Karpas-422 (cell line): ENCODE measurements at regions not wholly inside any gene's neighbourhood (a gene's known extent, or its start where the extent isn't known, plus 50 kb on each side); places are given as distances from the start of the nearest gene placed in this dataset.

ENCODE experiments used
- DNase-seq: peaks from one replicate; pipeline ENCODE4 v3.0.0-alpha.2; 2015
- H2AFZ ChIP-seq: fragments of 200-600 bp; sonication (generic); 2 replicates; pipeline ENCODE4 v1.6.1; 2014; ENCODE audit warnings: antibody characterized with exemption, low read length, mixed read lengths
- H3K27ac ChIP-seq: fragments of 200-600 bp; sonication (generic); 2 replicates; pipeline ENCODE4 v1.5.1; 2014; ENCODE audit warnings: mild to moderate bottlenecking, low read length, moderate library complexity
- H3K27me3 ChIP-seq: fragments of 200-600 bp; sonication (generic); 2 replicates; pipeline ENCODE4 v1.6.1; 2014; ENCODE audit warnings: low read length, mixed read lengths
- H3K36me3 ChIP-seq: fragments of 200-600 bp; sonication (generic); 2 replicates; pipeline ENCODE4 v1.6.1; 2014; ENCODE audit warnings: low read length, mixed read lengths; ENCODE audit not compliant: insufficient read depth
- H3K4me1 ChIP-seq: fragments of 200-600 bp; sonication (generic); 2 replicates; pipeline ENCODE4 v1.6.1; 2014; ENCODE audit warnings: mild to moderate bottlenecking, low read length, mixed read lengths
- H3K4me2 ChIP-seq: fragments of 200-600 bp; sonication (generic); 2 replicates; pipeline ENCODE4 v1.6.1; 2014; ENCODE audit warnings: low read length, low read depth, mild to moderate bottlenecking; ENCODE audit not compliant: poor library complexity, severe bottlenecking
- H3K4me3 ChIP-seq: fragments of 200-600 bp; sonication (generic); 2 replicates; pipeline ENCODE4 v1.5.1; 2014; ENCODE audit warnings: mild to moderate bottlenecking, antibody characterized with exemption, low read length, mixed read lengths
- H3K79me2 ChIP-seq: fragments of 200-600 bp; sonication (generic); 2 replicates; pipeline ENCODE4 v1.6.1; 2014; ENCODE audit warnings: mild to moderate bottlenecking, low read length, mixed read lengths
- H3K9ac ChIP-seq: fragments of 200-600 bp; sonication (generic); 2 replicates; pipeline ENCODE4 v1.6.0; 2014; ENCODE audit warnings: low read length
- H3K9me2 ChIP-seq: fragments of 200-600 bp; sonication (generic), shearing (Covaris generic); replicated peaks from 2 replicates; pipeline ENCODE4 v1.6.0; 2014; ENCODE audit warnings: mild to moderate bottlenecking, low read length, moderate library complexity; ENCODE audit not compliant: insufficient read depth
- H3K9me3 ChIP-seq: fragments of 300-700, 200-600 bp; sonication (generic); 2 replicates; pipeline ENCODE4 v1.6.1; 2014; ENCODE audit warnings: low read length, mixed read lengths
- H4K20me1 ChIP-seq: fragments of 200-600 bp; sonication (generic); 2 replicates; pipeline ENCODE4 v1.6.1; 2014; ENCODE audit warnings: mild to moderate bottlenecking, antibody characterized with exemption, low read length, low read depth; ENCODE audit not compliant: insufficient read depth

GRCh38 chr3:187830181-187830580 lies 84.9 kb upstream of the BCL6 start:
- Histone ChIP-seq H3K27me3 (no peaks in the 10 kb centered on the region), H3K4me2 (peak overlapping the region; percentile 0), H3K4me1 (peaks cover 23% of the 10 kb centered on the region), H3K9ac (no peak overlapping the region), H2AFZ (no peak overlapping the region), H3K9me3 (no peaks in the 10 kb centered on the region), H3K27ac (no peak overlapping the region), H4K20me1 (no peaks in the 10 kb centered on the region), H3K4me3 (no peak overlapping the region), H3K9me2 (no peaks in the 10 kb centered on the region), H3K36me3 (no peaks in the 10 kb centered on the region), H3K79me2 (no peaks in the 10 kb centered on the region)
- no peak for DNase-seq

DNA sequence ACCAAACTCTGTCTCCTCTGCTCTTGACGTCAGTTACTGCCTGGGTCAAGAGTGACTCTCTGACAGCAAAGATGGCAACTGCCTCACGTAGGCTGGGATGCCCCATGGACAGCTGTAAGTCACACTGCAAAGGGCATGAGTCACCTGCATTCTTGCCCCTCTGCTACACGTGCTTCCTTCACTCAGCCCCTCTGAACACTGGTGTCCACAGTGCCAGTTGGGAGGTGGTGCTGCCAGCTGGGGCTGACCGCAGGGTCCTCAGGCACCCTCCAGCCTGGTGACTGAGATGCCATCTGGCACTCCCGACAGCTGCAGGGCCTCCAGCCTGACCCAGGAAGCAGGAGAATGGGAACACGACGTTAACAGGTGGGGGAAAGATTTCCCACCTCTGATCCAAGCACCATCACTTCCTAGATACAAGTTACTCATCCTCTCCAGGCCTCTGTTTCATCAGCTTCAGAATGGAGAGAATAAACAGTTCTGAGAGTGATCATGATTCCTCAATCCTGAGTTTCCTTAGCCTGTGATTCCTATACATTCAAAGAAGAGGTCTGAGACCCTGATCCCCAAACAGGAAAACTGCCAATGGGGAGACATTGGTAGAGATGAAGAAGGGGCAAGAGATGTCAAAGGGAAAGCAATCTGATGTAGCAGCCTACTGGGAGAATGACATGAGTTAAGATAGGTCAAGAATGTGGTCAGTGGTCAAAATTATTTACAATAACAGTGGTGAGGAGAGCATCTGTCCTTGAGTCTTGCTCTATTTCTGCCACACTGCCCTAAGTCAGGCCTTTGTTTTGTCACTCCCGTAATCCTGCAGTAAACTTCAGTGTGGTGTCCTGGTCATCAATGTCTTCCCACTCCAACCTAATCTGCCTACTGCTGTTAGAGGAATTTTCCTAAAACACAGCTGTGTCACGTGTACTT lies 86.1 kb upstream of the BCL6 start:
- Histone ChIP-seq H3K4me2 (no peak overlapping the region), H4K20me1 (no peaks in the 10 kb centered on the region)

GRCh38 chr3:187832202-187832601 lies 86.9 kb upstream of the BCL6 start:
- no peak overlapping the region for H3K4me3 ChIP-seq

More for the DNA sequence above, 86.1 kb upstream of the BCL6 start:
- Histone ChIP-seq H2AFZ (no peak overlapping the region), H3K4me1 (peaks cover 23% of the 10 kb centered on the region), H3K79me2 (no peaks in the 10 kb centered on the region), H3K36me3 (no peaks in the 10 kb centered on the region), H3K9me3 (no peaks in the 10 kb centered on the region), H3K4me3 (no peak overlapping the region), H3K9ac (no peak overlapping the region), H3K27ac (no peak overlapping the region), H3K9me2 (no peaks in the 10 kb centered on the region), H3K27me3 (no peaks in the 10 kb centered on the region)
- DNase-seq: no peak

DNA sequence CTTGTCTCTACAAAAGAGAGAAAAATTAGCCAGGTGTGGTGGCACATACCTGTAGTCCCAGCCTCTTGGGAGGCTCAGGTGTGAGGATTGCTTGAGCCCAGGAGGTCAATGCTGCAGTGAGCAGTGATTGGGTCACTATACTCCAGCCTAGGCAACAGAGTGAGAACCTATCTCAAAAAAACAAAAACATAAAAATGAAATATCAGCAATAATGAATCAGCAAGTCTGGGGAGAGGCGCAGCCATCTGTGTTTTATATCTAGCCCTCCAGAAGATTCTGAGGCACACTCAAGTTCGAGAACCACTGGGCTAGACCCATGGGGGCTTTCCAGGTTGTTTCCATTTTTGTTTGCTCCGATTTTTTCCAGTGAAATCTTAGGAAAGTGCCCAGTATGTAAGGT lies 88.1 kb upstream of the BCL6 start:
- Histone ChIP-seq H3K9me2 (no peaks in the 10 kb centered on the region), H3K36me3 (no peaks in the 10 kb centered on the region), H3K79me2 (no peaks in the 10 kb centered on the region)

More at GRCh38 chr3:187832202-187832601, 86.9 kb upstream of the BCL6 start:
- Histone ChIP-seq H3K9ac (no peak overlapping the region), H3K4me1 (peaks cover 23% of the 10 kb centered on the region), H3K36me3 (no peaks in the 10 kb centered on the region), H3K4me2 (no peak overlapping the region), H3K79me2 (no peaks in the 10 kb centered on the region), H3K9me2 (no peaks in the 10 kb centered on the region), H3K27ac (no peak overlapping the region), H3K27me3 (no peaks in the 10 kb centered on the region), H3K9me3 (no peaks in the 10 kb centered on the region), H4K20me1 (no peaks in the 10 kb centered on the region), H2AFZ (no peak overlapping the region)
- peak; percentile 57 for DNase-seq

GRCh38 chr3:187833799-187834578 lies 88.7 kb upstream of the BCL6 start:
- no peak overlapping the region for H3K4me2 ChIP-seq
- H3K27me3 ChIP-seq: no peaks in the 10 kb centered on the region
- peaks cover 14% of the 10 kb centered on the region for H3K4me1 ChIP-seq
- H3K79me2 ChIP-seq: no peaks in the 10 kb centered on the region
- H3K4me3 ChIP-seq: no peak overlapping the region
- H3K9ac ChIP-seq: no peak overlapping the region
- no peak overlapping the region for H2AFZ ChIP-seq
- no peaks in the 10 kb centered on the region for H3K9me2 ChIP-seq
- no peaks in the 10 kb centered on the region for H3K36me3 ChIP-seq
- no peak overlapping the region for H3K27ac ChIP-seq
- H4K20me1 ChIP-seq: no peaks in the 10 kb centered on the region
- no peaks in the 10 kb centered on the region for H3K9me3 ChIP-seq
- DNase-seq: no peak

More for the DNA sequence above, 88.1 kb upstream of the BCL6 start:
- H3K9me3 ChIP-seq: no peaks in the 10 kb centered on the region
- no peaks in the 10 kb centered on the region for H4K20me1 ChIP-seq
- H3K9ac ChIP-seq: no peak overlapping the region
- DNase-seq: no peak
- no peak overlapping the region for H3K4me3 ChIP-seq
- H3K27me3 ChIP-seq: no peaks in the 10 kb centered on the region
- H3K27ac ChIP-seq: no peak overlapping the region
- H2AFZ ChIP-seq: no peak overlapping the region
- peaks cover 21% of the 10 kb centered on the region for H3K4me1 ChIP-seq
- H3K4me2 ChIP-seq: no peak overlapping the region

DNA sequence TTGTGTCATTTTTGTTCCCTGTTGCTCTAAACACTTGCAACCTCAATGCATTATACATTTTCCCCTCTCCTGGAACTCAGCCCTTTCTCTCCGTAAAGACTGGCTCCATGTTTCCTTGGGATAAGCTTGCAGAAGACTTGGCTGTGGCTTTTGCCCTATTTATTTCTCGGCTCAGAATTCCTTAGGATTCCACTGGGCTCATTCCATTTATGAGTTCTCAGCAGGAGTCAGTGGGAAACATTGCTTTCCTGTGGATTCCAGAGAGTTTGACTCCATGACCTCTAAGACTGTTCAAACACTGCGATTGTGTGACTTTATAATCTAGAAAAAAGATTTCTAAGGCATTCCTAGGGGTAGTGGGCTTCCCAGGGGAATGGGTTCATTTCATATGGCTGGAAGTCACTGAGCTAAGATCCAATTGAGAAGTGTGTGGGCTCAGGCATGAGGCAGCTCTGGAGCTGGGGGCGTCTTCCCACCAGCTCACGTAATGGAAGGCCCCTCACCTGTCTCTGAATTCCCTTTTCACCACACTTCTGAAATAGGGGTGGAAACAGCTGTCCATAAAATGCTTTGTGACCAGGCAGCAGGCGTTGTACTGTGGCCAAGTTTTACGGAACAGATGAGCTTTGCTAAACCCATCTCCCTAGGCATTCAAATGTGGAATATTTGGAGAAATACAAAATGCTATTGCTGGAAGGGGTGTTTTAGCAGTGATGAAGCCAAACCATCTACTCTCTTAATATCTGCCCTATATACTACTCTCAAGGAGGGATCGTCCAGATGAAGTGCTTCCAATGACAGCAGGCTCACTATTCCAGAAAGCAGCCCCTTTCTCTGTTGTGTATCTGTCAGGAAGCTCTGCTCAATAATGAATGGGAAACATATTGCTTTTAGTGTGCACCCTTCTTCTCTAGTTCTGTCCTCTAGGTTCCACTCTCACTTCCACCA lies 91.8 kb upstream of the BCL6 start:
- no peaks in the 10 kb centered on the region for H3K9me2 ChIP-seq
- no peaks in the 10 kb centered on the region for H3K4me1 ChIP-seq
- no peak for DNase-seq
- H3K9me3 ChIP-seq: no peaks in the 10 kb centered on the region
- H3K4me2 ChIP-seq: no peak overlapping the region
- no peaks in the 10 kb centered on the region for H3K79me2 ChIP-seq
- no peak overlapping the region for H3K9ac ChIP-seq
- no peaks in the 10 kb centered on the region for H3K36me3 ChIP-seq
- no peaks in the 10 kb centered on the region for H4K20me1 ChIP-seq
- no peak overlapping the region for H3K27ac ChIP-seq
- H2AFZ ChIP-seq: no peak overlapping the region
- H3K27me3 ChIP-seq: no peaks in the 10 kb centered on the region
- H3K4me3 ChIP-seq: no peak overlapping the region

DNA sequence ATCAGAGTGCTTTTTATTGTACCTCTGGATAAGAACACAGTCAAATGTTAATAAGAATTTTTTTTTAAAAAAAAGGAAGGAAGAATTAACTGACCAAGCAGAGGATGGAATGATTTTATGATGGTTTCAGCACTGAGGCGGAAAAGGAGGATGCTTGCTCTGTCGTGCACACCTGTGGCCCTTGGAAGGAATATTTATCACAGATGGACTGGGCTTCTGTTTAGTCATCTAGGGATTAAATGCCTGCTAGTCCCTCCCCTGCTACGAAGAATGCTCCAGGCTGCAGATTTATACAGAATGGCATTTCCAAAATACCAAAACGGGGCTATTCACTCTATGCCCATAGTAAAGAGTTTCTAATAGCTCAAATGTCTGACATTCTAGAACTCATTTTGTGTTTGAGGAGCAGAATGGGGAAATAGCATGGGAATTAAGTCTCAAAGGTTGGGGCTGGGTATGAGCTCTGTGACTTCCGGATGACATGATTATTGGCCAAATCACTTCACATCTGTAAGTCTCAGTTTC lies 92.8 kb upstream of the BCL6 start:
- H3K4me2 ChIP-seq: no peak overlapping the region
- no peak overlapping the region for H3K4me3 ChIP-seq
- H3K4me1 ChIP-seq: no peaks in the 10 kb centered on the region
- H4K20me1 ChIP-seq: no peaks in the 10 kb centered on the region
- no peaks in the 10 kb centered on the region for H3K9me3 ChIP-seq
- H3K79me2 ChIP-seq: no peaks in the 10 kb centered on the region
- no peak for DNase-seq
- no peak overlapping the region for H2AFZ ChIP-seq
- no peak overlapping the region for H3K27ac ChIP-seq
- H3K9ac ChIP-seq: no peak overlapping the region
- H3K27me3 ChIP-seq: no peaks in the 10 kb centered on the region
- no peaks in the 10 kb centered on the region for H3K36me3 ChIP-seq
- H3K9me2 ChIP-seq: no peaks in the 10 kb centered on the region
